Muscle of arm (tissue), 1 donor: ENCODE measurements at regions not wholly inside any gene's neighbourhood (a gene's known extent, or its start where the extent isn't known, plus 50 kb on each side); places are given as distances from the start of the nearest gene placed in this dataset.

Experiments
- DNase-seq: peaks from one replicate; pipeline ENCODE4 v3.0.0-alpha.2; 2013

GRCh38 chr5:152864991-152865390 lies 459.9 kb upstream of the NMUR2 start:
- DNase-seq, result peak; percentile 9

GRCh38 chr5:152869971-152870370 lies 464.9 kb upstream of the NMUR2 start:
- DNase-seq, result no peak

GRCh38 chr5:152882621-152883020 lies 477.5 kb upstream of the NMUR2 start:
- no peak for DNase-seq

- no peak for DNase-seq
Measured at GRCh38 chr5:152883066-152883775, 478.1 kb upstream of the NMUR2 start.

DNA sequence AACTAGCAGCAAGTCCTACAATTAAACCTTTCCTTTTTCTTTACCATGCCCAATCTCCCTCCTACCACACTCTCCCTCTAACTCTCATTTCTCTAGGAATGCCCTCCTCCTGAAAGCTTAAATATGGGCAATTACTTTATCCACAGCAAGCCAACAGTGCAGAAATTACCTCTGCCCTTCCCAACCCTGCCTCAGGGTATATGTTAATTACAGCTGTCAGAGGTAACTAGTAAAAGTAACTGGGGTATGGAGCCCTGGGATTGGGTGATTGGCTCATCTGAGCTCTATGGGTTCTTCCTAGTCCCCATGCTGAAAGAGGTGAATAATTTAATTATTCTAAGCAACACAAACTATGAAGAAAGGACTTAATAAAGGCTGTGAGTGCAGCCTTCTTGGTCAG lies 478.9 kb upstream of the NMUR2 start:
- no peak for DNase-seq

GRCh38 chr5:152900332-152900731 lies 495.3 kb upstream of the NMUR2 start:
- no peak for DNase-seq

DNA sequence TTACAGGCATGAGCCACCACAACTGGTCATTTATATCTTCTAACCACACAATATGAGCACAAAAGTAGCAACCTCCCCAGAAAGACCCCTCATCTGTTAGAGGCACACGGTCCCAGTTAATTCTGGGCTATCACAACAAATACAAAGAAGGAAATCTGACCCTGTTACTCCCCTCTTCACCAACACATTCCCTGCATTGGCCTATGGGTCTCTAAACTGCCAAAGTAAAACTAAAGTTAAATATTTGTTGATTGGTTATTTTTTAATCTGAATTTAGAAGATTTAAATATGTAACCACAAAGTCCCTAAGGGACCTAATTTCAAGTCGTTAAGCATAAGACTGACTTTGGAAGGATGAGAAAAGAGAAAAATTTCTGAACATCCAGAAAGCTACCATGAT lies 496.7 kb upstream of the NMUR2 start:
- no peak for DNase-seq

- DNase-seq, result no peak
Measured at GRCh38 chr5:152905286-152905685, 500.2 kb upstream of the NMUR2 start.

- DNase-seq, result no peak
Measured at GRCh38 chr5:152907488-152908245, 502.6 kb upstream of the NMUR2 start.

GRCh38 chr5:152912924-152913323 lies 507.8 kb upstream of the NMUR2 start:
- no peak for DNase-seq

GRCh38 chr5:152932621-152933020 lies 527.5 kb upstream of the NMUR2 start:
- DNase-seq, result no peak

GRCh38 chr5:152933056-152933455 lies 528.0 kb upstream of the NMUR2 start:
- DNase-seq, result peak; percentile 7

DNA sequence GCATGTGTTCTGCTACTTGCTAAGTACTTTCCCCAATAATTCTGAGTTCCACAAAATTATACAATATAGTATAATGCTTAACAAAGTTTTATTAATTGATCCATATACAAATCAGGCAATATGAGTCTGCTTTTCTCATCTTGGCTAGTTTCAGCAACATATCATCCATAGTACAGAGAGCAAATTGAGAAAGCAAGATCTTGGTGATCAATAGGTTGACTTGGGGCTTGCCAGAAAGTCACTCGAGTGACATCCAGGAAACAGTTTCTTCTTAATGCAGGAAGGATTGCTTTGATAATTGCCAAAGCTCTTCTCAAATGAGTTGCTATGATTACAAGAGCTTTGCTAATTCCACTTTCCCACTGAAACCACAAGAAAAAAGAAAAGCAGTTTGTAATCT lies 533.6 kb upstream of the NMUR2 start:
- DNase-seq, result no peak

DNA sequence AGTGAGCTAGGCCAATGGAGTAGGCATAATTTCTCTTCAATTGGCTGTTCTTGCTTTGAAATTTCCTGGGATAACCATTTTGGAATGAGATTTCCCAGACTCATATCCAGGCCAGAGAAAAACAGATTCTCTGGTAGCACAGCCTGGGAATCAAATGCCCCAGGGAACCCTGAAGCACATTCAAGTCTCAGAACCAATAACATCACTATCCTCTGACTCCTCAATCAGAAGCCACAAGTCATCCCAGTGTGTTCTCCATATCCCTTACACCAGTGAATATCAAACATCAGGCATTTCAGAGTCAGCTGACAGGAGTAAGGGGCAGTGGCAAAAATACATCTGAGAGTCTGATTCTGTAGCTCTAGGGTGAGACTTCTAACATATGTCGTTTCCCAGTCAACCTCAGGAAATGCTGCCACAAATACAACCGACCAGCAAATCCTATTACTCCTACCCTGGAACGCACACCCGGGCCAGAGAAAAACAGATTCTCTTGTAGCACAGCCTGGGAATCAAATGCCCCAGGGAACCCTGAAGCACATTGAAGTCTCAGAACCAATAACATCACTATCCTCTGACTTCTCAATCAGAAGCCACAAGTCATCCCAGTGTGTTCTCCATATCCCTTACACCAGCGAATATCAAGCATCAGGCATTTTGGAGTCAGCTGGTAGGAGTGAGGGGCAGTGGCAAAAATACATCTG lies 537.7 kb upstream of the NMUR2 start:
- no peak for DNase-seq

DNA sequence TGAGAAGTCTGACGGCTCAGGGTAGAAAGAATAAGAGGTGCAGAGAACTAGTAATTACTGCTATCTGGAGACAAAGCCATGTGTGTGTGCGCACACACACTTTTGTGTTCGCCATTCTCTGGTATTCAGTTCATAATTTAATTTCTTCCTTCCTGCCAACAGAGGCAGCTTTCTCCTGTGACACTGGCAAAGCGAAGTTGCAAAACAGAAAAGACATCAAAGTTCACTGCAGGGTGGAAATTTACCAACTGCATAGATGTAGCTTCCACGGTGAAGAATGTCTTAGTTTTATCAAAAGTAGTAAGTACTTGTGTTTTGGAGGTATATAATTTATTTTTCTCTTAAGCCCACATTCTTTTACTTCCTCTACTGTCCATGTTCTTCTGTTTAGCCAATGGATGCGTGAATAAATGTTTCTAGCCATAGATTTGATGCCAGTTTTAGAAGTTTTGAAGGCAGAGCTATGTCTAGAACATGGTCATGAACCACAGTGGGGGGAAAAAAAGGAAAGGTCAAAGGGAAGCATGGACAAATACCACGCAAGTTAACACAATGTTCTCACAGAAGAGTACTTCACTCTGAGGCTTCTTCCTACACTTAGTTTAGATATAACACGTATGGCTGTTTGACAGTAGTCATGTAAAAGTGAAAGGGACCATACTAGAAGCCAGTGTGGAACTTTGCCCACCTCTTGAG lies 536.5 kb upstream of the GRIA1 start:
- no peak for DNase-seq

- no peak for DNase-seq
Measured at GRCh38 chr5:152956943-152957613, 533.4 kb upstream of the GRIA1 start.

GRCh38 chr5:152978141-152978835 lies 512.2 kb upstream of the GRIA1 start:
- no peak for DNase-seq

DNA sequence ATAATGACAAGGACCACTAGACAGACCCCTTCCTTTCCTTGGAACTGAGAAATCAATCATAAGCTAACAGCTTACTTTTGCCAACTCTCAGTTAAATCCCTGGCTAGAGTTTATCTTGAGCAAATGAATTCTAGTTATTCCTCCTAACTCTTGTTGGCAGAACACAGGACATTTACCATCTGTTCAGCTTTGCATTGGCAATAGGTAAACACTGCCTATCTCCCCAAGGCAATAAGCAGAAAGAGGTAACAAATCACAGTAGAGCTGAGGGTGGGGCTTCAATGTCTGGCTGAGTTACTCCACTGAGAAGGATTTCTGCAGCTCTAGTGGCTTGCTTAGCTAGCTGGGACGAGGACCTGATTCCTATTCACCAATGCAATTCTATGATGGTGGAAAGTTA lies 503.3 kb upstream of the GRIA1 start:
- DNase-seq, result no peak

GRCh38 chr5:152990217-152990616 lies 500.3 kb upstream of the GRIA1 start:
- no peak for DNase-seq

- DNase-seq, result no peak
Measured at GRCh38 chr5:152990649-152991048, 499.8 kb upstream of the GRIA1 start.

GRCh38 chr5:152994033-152994680 lies 496.3 kb upstream of the GRIA1 start:
- peak; percentile 23 for DNase-seq
